GM18498 (cell line): ENCODE measurements at regions not wholly inside any gene's neighbourhood (a gene's known extent, or its start where the extent isn't known, plus 50 kb on each side); places are given as distances from the start of the nearest gene placed in this dataset.

Experiments used
- ATAC-seq: cut with Tn5 transposase; IDR thresholded peaks from one replicate; pipeline ENCODE4 v1.9.1; 2021; ENCODE audit warnings: mild to moderate bottlenecking, moderate library complexity; ENCODE audit not compliant: unreplicated experiment

DNA sequence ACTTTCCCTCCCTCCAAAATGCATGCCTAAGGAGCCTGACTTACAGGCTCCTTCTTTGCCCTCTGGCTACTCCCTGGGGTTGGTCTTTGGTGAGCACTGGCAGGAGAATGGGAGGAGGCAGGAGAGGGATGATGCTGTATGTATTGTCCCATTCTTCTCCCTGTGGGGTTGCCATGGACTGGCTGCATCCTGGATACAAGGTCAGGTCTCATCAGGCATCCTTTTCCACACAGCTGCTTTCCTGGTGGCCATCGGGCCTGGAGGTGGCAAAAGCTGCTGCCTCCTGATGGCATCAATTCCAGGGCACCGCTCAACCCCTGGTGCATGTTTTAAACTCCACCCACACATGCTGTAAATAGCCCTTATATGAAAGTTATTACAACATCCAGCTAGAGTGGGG, 257.2 kb downstream of the ETS1 start:
- no peak for ATAC-seq

DNA sequence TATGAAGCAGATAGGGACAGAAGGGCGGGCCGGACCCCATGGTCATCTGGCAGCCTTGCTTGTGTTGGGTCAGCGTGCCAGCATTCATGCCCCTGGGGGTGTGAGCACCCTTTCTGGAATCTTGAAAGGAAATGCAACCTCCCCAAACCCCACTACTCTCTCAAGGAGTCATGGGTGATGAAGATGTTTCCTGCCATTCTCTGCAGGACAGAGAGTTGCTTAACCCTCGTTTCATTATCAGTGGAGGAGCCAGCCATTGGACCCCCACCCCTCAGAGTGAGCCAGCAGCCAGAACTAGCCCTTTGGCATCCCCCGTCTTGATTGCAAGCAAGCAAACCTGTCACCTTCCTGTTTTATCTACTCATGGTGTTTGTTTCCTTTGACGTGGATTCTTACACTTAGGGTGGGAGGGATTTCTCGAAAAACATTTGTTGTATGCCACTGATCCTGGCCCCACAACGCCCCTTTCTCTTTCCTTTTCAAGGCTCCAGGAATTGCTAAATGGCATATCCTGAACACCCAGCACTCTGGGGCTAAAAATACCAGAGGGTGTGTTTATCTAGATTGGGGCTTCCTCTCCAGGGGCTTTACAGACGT, 258.3 kb downstream of the ETS1 start:
- no peak for ATAC-seq

DNA sequence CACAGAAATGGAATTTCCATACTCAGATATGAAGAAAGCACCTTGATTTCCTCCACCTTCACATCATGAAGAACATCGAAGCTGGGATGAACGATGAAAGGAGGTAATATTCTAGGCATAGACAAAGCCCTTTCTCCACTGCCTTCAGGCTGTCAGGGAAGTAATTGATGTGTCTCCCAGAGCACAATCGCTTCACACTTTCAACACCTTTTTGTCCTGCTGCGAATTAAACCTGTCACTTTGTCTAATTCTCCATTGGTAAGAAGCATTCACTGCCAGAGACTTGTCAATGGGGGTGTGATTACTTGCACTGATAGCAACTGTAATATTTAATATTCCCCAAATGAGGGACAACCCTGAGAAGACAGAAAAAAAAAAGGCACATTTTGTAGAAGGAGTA, 260.1 kb downstream of the ETS1 start:
- no peak for ATAC-seq

DNA sequence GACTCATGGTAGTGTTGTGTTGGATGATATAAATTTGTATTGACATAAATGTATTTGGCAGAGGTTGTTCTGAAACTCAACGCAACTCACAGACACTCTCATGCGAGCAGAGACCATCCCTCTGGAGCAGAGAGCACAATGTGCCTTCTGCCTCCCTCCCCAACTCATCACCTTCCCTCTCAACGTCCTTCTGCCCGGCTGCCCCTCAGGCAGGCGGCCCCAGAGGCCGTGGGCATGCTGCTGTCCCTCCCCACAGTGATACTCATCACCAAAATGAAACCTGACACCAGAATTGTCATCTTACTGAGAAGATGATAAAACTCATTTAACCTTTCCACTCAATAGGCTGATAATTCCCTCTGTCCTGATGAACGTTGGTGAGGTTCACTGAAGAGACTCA, 260.6 kb downstream of the ETS1 start:
- ATAC-seq: no peak

DNA sequence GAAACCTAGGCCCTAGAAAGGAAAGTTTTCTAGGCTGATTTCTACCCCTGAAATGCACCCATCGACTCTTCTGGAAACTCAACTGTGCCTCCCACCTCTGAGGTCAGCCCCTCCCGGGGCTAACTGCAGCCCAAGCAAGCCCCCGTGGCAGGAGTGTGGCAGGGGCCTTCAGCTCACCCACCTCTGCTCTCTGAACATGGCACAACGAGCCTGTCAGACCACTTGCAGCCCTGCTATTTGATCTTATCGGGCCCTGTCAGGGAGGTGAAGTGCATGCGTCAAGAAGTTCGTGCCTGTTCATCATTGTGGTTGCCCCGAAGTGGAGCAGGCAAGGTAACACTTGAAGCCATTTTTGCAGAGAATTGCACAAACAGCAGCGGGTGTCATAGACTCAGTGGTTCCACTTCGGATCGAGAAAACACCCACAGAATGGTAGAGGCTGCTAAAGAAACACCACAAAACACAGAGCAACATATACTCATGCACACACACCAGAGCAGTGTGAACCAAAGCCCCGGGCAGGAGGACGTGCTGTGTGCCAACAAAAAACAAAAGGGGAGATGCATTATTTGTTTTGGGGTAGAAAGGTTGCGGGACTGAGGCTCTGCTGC, 262.7 kb downstream of the ETS1 start:
- no peak for ATAC-seq

DNA sequence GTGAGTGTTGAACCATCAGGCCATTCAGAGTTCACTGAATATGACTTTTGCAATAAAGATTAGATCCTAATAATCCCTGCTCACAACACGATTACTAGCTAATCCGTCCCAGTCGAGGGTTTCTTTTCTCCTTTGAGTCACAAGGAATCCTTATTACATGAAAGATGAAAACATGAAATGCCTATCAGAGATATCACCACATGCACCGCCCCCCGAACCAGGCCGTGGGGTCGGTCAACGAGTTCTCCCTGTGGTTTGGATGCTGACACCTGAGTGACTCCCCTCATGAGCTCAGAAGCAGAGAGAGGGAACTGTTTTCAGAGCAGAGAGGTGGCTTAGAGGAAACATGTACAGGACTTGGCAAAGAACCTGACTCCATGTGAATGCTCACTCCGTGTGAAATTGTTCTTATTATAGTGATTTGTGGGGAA, 263.3 kb downstream of the ETS1 start:
- ATAC-seq: no peak

DNA sequence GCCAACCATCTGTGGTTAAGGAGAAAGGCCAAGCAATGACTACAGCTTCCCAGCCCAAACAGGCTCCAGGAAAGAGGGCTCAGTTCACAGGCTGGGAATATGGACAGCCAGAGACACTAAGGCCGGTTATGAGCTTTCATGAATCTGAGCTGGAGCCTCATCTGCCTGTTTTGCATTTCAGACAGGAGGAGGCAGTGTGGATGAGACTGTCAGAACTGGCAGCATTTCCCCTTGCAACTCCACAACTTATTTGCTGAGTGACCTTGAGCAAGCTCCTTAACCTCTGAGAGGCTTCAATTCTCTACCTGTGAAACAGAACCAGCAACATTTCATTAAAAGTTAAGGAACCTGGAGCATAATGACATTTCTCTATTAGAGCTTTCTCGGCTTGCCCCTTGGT, 264.0 kb downstream of the ETS1 start:
- ATAC-seq: peak; percentile 58

DNA sequence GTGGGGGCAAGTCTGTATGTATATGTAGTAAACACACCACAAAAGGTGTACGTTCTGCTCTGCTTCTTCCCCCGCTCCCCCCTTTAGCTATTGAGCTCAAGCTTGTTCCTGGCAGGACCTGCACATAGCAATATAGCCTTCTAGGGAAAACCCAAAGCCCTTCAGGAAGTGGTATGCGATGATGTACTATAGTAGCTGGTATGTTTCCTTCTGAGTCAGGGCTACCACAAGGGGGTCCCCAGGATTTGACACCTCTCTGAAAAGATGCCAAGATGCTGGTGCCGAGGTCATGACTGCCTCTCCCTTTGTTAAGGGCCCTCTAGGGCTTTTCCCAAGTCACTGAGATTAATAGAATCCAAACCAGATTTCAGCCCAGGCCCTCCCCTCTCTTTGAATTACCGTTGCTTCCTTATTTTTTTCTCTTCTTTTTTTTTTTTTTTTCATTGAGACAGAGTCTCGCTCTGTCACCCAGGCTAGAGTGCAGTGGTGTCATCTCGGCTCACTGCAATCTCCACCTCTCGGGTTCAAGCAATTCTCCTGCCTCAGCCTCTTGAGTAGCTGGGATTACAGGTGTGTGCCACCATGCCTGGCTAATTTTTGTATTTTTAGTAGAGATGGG, 268.4 kb downstream of the ETS1 start:
- peak; percentile 84 for ATAC-seq

DNA sequence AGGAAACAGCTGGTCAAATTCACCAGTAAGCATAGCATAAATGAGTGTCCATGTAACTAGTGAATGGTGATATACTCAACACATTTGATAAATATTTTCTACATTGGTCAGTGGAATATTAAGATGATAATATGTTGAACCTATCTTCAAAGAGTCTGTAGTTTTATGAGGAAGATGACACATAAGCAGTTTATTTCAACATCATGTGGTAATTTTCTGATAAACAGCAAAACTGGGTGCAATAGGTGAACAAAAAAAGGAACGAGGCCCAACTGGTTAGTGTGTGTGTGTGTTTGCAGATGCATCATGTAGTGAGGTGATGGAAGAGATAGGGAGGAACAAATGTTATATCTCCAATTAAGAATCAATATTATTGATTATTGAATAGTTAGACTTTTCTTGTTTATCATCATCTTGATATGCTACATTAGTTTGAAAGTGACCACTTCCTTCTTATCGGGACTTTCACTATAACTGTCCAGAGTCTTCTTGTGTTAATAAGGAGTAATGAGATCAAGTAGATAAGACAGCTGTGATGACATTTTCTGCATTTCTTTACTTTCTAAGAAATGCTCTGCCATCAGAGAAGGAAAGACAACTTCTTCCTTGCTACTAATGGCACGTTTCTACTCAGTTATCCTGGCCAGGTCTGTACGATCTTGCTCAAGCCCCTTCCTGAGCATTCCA, 270.7 kb downstream of the ETS1 start:
- no peak for ATAC-seq

DNA sequence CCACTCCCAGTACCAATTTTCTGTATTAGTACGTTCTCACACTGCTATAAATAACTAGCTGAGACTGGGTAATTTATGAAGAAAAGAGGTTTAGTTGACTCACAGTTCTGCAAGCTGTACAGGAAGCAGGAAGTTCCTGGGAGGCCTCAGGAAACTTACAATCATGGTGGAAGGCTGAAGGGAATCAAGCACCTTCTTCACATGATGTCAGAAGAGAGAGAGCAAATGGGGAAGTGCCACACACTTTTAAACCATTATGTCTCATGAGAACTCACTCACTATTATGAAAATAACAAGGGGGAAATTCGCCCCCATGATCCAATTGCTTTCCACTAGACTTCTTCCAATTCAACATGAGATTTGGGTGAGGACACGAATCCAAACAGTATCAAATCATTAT, 271.4 kb downstream of the ETS1 start:
- no peak for ATAC-seq

DNA sequence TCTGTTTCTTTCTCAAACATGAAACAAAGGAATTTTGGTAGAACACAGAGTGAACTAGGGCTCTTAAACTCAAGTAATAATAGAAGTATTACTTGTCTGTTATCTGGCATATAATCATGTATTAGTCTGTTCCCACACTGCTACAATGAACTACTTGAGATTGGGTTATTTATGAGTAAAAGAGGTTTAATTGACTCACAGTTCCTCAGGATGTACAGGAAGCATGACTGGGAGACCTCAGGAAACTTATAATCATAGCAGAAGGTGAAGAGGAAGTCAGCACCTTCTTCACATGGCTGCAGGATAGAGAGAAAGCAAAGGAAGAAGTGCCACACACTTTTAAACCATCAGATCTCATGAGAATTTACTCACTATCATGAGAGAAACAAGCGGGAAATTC, 273.4 kb downstream of the ETS1 start:
- no peak for ATAC-seq

DNA sequence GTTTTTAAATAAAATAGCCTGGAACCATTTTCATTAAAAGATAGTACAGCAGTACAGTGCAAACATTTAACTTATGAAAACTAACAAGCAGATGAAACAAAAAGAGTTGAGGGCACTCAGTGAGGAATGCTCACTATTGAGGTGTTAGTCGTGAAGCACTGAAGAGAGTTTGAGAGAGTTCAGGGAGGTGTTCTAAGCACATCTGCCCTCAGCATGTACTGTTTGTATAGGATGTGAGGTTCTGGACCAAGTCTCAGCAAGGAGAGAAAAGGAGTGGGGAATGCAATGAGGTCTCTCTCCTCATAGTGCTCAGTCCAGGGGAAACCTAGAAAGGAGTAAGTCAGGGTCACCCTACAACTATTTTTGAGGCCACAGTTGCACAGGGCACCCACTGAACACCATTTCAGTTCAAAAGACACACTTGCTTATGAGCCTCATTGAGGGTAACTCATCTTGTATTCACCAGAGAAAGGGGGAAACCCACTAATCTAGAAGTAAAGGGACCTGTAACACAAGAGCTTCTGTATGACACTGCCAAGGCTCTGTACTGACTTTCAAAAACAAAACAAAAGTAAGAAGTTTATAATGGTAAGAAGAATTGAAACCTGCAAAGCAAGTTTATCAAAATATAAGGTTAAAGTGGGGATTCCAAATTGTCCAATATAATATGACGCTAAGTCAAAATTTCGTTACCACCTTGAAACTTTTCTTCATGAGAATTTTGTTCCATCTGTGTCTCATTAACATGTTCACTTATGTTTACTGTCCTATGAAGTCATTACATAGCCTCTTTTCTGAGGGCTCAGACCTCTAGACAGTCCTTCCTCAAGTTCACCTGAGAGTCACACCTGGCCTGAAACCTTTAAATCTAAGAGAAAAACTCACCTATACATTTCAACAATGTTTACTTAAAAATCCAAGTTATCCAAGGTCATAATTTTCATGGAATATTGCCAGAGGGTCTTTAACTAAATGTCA, 275.3 kb downstream of the ETS1 start:
- peak; percentile 73 for ATAC-seq

DNA sequence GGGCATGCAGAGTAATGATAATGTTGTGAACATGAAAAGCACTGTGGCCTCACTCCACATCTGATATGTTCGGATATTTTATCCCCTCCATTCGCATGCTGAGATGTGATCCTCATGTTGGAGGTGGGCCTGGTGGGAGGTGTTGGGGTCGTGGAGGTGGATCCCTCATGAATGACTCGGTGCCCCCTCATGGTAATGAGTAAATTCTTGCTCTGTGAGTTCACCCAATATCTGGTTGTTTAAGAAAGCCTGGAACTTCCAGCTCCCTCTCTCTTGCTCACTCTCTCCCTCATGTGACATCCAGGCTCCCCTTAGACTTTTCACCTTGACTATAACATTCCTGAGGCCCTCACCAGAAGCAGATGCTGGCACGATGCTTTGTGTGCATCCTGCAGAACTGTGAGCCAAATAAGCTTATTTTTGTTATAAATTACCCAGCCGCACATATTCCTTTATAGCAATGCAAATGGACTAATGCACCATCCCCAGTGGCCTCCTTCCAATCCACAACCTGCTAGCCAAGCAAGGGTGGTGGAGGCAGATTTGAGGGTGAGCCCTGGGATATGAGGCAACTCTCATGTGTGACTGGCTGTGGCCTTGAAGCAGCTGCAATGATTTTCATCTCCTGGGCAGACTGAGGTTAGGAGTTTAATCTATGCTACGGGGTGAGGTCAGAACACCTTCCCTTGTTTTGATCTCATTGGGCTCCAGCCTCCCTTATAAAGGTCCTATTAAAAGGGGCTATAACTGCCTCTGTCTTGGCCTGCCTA, 276.5 kb downstream of the ETS1 start:
- no peak for ATAC-seq

DNA sequence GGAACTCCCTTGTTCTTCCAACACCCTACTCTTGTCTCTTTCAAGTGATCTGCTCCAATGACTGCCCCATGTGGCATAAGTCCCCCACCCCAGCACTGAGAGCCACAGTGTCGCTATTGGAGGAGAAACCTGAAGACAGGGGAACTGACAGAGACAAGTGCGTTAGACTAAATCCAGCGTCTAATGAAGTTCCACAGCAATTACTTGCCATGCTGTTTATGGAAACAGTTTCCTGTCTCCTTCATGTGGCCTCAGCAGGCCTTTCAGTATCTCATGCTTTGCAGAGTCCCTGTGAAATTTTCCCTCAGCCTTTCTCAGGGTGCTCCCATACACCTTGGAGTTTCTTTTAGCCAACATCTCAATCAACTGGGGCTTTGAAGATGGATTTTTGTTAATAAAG, 277.4 kb downstream of the ETS1 start:
- ATAC-seq: no peak

DNA sequence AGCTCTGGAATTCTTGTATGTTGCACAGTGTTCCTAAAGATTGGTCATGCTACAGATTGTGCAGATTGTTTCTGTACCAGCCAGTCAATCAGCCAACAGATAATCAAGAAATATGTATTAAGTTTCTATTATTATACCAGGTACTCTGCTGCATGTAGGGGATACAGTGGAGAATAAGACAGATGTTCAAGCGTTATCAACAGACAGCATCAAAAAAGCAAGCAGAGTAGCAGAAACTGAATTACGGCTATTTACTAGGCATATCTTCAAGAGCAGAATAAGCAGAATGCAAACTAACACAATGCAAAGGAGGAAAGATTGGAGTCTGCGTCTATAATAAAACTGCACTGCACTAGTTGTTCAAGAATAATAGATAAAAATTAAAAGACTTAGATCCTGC, 278.6 kb downstream of the ETS1 start:
- no peak for ATAC-seq

DNA sequence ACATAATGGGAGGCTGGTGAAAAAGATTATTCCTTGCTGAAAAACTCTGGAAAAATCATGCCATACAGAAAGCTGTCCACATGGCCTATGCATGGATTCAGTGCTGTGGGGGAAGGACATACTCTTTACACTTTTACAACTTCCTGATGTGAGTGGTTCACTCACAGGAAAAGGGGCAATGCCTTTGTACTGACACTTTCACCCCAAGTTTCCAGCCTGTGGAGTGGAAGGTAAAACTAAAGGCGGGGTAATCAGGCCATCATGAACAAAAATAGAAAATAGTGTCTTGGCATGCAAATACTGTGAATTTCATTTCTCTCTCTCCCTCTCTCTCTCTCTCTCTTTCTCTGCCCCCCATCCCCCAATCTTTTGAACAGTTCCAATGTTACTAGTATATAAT, 281.8 kb downstream of the ETS1 start:
- ATAC-seq: no peak

DNA sequence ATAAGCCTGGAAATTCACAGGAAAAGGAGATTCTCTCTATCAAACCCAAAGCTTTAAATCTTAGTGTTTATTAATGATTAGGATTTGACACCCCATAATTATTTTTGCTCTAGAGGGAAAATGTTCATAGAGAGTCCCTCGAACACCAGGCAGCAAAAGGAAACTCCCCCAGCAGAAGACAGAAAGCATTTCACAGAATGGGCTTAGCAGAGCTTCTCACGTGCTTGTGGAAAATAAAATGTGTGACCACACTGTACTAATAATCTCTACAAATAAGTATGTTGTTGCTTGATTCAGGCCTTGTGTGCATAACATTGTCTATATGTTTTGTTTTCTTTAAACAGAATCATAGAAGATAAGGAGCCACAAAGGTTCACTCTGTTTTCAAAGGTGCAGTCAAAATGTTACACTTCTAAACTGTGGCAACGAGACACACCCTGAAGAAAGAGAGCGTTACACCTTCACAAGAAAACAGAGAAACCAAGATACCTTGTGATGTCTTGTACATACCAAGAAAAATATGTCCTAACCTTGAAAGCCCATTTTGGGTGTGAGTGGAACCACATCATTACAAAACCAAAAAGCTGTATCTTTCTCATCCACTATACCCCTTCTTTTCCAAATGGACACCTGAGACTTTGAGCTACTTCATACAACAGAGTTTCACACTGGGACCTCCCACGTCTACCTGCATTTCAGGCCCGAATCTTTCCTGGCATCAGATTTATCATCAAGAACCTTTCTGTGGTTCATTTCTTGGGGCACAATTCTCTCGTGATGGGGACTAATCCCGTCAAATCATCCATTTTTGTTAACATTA, 282.5 kb downstream of the ETS1 start:
- no peak for ATAC-seq

DNA sequence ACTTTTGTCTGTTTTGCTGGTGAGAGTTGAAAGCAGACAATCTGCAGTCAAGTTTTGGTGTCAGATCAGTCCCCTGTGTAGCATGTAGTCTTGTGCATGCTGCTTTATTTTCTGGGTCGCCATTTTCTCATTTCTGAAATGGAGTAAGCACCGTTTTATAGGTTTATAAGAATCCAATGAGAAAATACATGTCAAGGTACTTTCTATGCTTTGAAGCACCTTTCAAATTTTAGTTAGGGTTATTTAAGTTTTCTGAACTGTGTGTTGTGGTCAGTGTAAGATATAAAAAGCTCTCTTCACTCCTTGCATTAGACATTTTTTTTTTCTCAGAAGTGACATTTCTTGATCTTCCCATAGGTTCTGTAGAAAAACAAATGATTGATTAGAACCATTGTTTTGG, 283.2 kb downstream of the ETS1 start:
- ATAC-seq: no peak

DNA sequence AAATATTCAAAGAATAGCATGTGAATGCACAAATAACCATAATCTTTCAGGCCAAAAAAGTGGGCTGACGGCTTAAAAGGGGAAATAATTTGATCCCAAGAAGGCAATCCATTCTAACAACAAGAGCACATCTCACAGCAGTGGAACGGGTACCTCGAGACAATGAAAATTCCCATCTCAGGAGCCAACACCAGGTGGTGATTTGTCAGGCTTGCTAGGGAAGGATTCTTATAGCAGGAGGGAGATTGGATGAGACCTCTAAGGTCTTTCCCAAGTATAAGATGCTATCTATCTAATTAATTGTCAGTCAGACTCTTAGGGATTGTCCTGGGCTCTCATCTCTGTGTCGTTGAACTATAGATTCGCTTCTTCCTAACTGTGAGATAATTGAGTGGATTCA, 284.0 kb downstream of the ETS1 start:
- no peak for ATAC-seq
